ENCODE measurements at regions not wholly inside any gene's neighbourhood (a gene's known extent, or its start where the extent isn't known, plus 50 kb on each side); places are given as distances from the start of the nearest gene placed in this dataset.

DNA sequence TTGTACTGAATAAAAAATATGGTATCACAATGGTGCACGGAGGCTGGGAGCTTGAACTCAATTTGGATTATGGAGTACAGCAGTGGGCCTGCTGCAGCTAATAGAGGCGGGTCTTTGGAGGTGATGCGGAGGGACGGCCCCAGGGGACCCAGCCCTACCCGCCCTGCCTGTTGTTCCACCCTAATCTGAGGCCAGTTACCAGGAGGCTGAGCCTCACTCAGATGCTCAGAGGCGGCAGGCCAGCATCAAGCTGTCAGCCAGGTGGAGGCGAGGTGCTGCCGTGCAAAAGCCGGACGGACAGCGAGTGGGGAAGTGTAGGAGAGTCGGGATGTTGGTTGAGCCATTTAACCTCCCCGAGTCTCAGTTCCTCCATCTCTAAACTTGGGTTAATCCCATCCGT is 218.5 kb upstream of the RGMA start:
- TF ChIP-seq EZH2 (IDR thresholded peaks at IDR 0.05; ENCODE audit: insufficient read depth, poor library complexity, severe bottlenecking) (no peak), EZH2phosphoT487 (IDR thresholded peaks at IDR 0.05; ENCODE audit: insufficient read depth, low read depth) (no peak)
